ENCODE measurements at regions not wholly inside any gene's neighbourhood (a gene's known extent, or its start where the extent isn't known, plus 50 kb on each side); places are given as distances from the start of the nearest gene placed in this dataset.

DNA sequence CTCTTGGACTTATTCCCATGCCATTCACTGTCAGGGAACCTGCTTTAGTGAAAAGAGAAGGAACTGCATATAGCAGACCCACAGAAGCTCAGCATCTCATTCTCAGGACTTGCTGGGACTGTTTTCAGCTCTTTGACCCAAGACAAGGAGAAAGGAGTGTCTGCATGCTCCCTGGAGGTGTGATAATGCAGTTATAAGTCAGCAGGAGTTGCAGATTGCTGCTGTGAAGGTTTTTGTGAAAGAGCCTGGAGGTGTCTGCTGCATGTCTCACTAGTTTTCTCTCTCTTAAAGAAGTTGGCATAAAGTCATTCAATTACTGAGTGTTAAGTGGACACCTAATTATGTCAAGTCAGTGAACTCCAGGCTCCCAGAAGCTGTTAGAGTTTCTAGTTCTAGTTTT is 343.4 kb downstream of the BRINP2 start:
- H3K4me2 ChIP-seq (ENCODE audit: extremely low read depth, insufficient read depth, low read length): no peak overlapping the region
- H4K20me1 ChIP-seq (ENCODE audit: control insufficient read depth, extremely low read depth, insufficient read depth, low read length): no peaks in the 10 kb centered on the region
- no peak overlapping the region for H3K27ac ChIP-seq (ENCODE audit: insufficient read depth, low read length)
- no peaks in the 10 kb centered on the region for H3K9me3 ChIP-seq (ENCODE audit: control insufficient read depth, insufficient read depth, low read depth, low read length)
- H3K79me2 ChIP-seq (ENCODE audit: control insufficient read depth, insufficient read depth, low read length): no peaks in the 10 kb centered on the region
- H3K9ac ChIP-seq (ENCODE audit: insufficient read depth, low read length): no peak overlapping the region
- no peak overlapping the region for H3K4me3 ChIP-seq (replicated peaks in 1 of 4; ENCODE audit: control extremely low read depth in 1 of 4, insufficient read depth in 1 of 4, low read depth in 3 of 4, low read length in 4 of 4)
- H2AFZ ChIP-seq (ENCODE audit: low read length): no peak overlapping the region
- H3K27me3 ChIP-seq (ENCODE audit: control insufficient read depth, insufficient read depth, low read length): no peaks in the 10 kb centered on the region
- TF ChIP-seq, protein P1, sequence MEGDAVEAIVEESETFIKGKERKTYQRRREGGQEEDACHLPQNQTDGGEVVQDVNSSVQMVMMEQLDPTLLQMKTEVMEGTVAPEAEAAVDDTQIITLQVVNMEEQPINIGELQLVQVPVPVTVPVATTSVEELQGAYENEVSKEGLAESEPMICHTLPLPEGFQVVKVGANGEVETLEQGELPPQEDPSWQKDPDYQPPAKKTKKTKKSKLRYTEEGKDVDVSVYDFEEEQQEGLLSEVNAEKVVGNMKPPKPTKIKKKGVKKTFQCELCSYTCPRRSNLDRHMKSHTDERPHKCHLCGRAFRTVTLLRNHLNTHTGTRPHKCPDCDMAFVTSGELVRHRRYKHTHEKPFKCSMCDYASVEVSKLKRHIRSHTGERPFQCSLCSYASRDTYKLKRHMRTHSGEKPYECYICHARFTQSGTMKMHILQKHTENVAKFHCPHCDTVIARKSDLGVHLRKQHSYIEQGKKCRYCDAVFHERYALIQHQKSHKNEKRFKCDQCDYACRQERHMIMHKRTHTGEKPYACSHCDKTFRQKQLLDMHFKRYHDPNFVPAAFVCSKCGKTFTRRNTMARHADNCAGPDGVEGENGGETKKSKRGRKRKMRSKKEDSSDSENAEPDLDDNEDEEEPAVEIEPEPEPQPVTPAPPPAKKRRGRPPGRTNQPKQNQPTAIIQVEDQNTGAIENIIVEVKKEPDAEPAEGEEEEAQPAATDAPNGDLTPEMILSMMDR (conservative IDR thresholded peaks at IDR 0.05 in 1 of 2, IDR thresholded peaks at IDR 0.05 in 1 of 2; ENCODE audit: low read depth in 1 of 2, low read length in 2 of 2): no peak
- no peak for TF ChIP-seq EZH2 (IDR thresholded peaks at IDR 0.05; ENCODE audit: low read length, missing control alignments)
- no peaks in the 10 kb centered on the region for H3K36me3 ChIP-seq (ENCODE audit: control insufficient read depth, insufficient read depth, low read length)
- no peaks in the 10 kb centered on the region for H3K4me1 ChIP-seq (ENCODE audit: control insufficient read depth, extremely low read depth, insufficient read depth, low read length)
- no peak for DNase-seq (ENCODE audit: low read depth in 2 of 2)

DNA sequence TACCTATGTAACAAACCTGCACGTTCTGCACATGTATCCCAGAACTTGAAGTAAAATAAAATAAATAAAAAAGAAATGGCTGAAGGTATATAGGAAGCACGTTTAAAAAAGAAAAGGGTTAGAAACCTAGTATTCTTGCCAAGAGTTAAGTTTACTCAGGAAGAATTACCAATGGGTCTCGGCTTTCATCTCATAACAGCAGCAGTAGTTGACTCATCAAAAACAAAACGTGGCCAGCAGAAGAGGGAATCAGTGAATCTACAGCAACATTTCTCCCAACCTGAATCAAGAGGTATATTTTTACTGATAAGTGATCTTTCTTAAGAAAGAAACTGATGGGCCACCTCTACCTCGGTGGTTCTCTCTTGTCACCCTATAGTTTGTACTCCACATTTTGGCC is 340.3 kb downstream of the BRINP2 start:
- Histone ChIP-seq H3K27me3 (ENCODE audit: control insufficient read depth, insufficient read depth, low read length) (no peaks in the 10 kb centered on the region), H3K4me3 (replicated peaks in 1 of 4; ENCODE audit: control extremely low read depth in 1 of 4, insufficient read depth in 1 of 4, low read depth in 3 of 4, low read length in 4 of 4) (no peak overlapping the region), H4K20me1 (ENCODE audit: control insufficient read depth, extremely low read depth, insufficient read depth, low read length) (no peaks in the 10 kb centered on the region), H3K4me1 (ENCODE audit: control insufficient read depth, extremely low read depth, insufficient read depth, low read length) (no peaks in the 10 kb centered on the region), H3K9ac (ENCODE audit: insufficient read depth, low read length) (no peak overlapping the region), H3K4me2 (ENCODE audit: extremely low read depth, insufficient read depth, low read length) (no peak overlapping the region), H3K36me3 (ENCODE audit: control insufficient read depth, insufficient read depth, low read length) (no peaks in the 10 kb centered on the region), H3K9me3 (ENCODE audit: control insufficient read depth, insufficient read depth, low read depth, low read length) (no peaks in the 10 kb centered on the region), H2AFZ (ENCODE audit: low read length) (no peak overlapping the region), H3K79me2 (ENCODE audit: control insufficient read depth, insufficient read depth, low read length) (no peaks in the 10 kb centered on the region), H3K27ac (ENCODE audit: insufficient read depth, low read length) (no peak overlapping the region)
- peak in 1 of 2 donors; percentile 24 for DNase-seq (ENCODE audit: low read depth in 2 of 2)
- TF ChIP-seq, protein P1 (conservative IDR thresholded peaks at IDR 0.05 in 1 of 2, IDR thresholded peaks at IDR 0.05 in 1 of 2; ENCODE audit: low read depth in 1 of 2, low read length in 2 of 2): no peak
- TF ChIP-seq EZH2 (IDR thresholded peaks at IDR 0.05; ENCODE audit: low read length, missing control alignments): no peak

DNA sequence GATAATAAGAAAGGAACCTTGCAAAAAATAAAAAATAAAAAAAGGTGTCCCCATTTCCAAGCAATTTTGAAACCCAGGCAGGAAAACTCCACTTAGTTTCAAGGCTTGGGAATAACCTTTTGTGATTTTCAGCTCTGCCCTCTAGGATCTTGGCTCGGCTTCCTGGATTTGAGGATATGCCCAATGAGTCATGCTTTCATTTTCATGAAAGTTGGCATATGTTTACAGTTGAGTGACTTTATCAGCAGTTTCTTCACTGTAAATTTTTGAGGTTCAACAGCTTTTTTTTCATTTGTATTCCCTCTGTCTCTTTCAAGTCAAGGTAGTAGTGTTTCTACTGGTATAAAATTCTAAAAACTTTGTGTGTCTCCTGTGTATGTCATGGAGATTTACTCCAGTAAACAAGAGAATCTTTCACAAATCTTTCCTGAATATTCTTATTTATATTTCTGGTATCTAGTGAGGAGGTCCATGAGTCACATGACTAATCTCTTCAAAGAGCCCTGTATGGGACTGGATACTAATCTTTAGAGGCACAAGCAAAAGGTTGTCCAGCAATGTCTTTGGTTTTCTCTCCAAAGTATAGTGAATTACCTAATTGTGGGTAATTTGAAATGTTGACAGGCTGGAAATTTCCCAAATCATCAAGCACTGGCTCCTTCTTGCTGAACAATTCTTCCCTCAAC is 335.3 kb downstream of the BRINP2 start:
- Histone ChIP-seq H3K9ac (ENCODE audit: insufficient read depth, low read length) (no peak overlapping the region), H3K36me3 (ENCODE audit: control insufficient read depth, insufficient read depth, low read length) (no peaks in the 10 kb centered on the region), H3K4me2 (ENCODE audit: extremely low read depth, insufficient read depth, low read length) (no peak overlapping the region), H3K9me3 (ENCODE audit: control insufficient read depth, insufficient read depth, low read depth, low read length) (no peaks in the 10 kb centered on the region), H3K27me3 (ENCODE audit: control insufficient read depth, insufficient read depth, low read length) (no peaks in the 10 kb centered on the region), H3K4me1 (ENCODE audit: control insufficient read depth, extremely low read depth, insufficient read depth, low read length) (no peaks in the 10 kb centered on the region), H3K79me2 (ENCODE audit: control insufficient read depth, insufficient read depth, low read length) (no peaks in the 10 kb centered on the region), H2AFZ (ENCODE audit: low read length) (no peak overlapping the region), H4K20me1 (ENCODE audit: control insufficient read depth, extremely low read depth, insufficient read depth, low read length) (no peaks in the 10 kb centered on the region), H3K4me3 (replicated peaks in 1 of 4; ENCODE audit: control extremely low read depth in 1 of 4, insufficient read depth in 1 of 4, low read depth in 3 of 4, low read length in 4 of 4) (no peak overlapping the region), H3K27ac (ENCODE audit: insufficient read depth, low read length) (no peak overlapping the region)
- TF ChIP-seq EZH2 (IDR thresholded peaks at IDR 0.05; ENCODE audit: low read length, missing control alignments): no peak
- TF ChIP-seq, protein P1 (conservative IDR thresholded peaks at IDR 0.05 in 1 of 2, IDR thresholded peaks at IDR 0.05 in 1 of 2; ENCODE audit: low read depth in 1 of 2, low read length in 2 of 2): no peak
- peak in 1 of 2 donors; percentile 19 for DNase-seq (ENCODE audit: low read depth in 2 of 2)
